Panc1 (cell line): ENCODE measurements at regions not wholly inside any gene's neighbourhood (a gene's known extent, or its start where the extent isn't known, plus 50 kb on each side); places are given as distances from the start of the nearest gene placed in this dataset.

ENCODE experiments used
- ATAC-seq: fragments of 200-7000 bp; cut with Tn5 transposase; 2 replicates; pipeline ENCODE4 v1.9.1; 2020; ENCODE audit warnings: mild to moderate bottlenecking, moderate library complexity
- BruUV-seq: library from RNA; stranded (reverse); fragments of 400-500 nt; replicated peaks from 2 replicates; lab custom pipeline; 2021; lab: Mats Ljungman, UMichigan
- CTCF ChIA-PET: fragments of 300-600 bp; sonication (Branson Sonifier 250); formaldehyde crosslinking; loops from one replicate; lab custom pipeline; 2022; ENCODE audit warnings: antibody characterized with exemption; lab: Charles Lee
- POLR2A ChIA-PET: fragments of 300-600 bp; sonication (Branson Sonifier 250); formaldehyde crosslinking; loops from one replicate; lab custom pipeline; 2022; ENCODE audit warnings: antibody characterized with exemption; lab: Charles Lee
- DNase-seq: peaks from one replicate; pipeline ENCODE4 v3.0.0-alpha.2; 2010; ENCODE audit warnings: low read depth, low spot score
- H3K27ac ChIP-seq: 2 replicates; pipeline ENCODE4 v1.5.1; 2011; ENCODE audit warnings: mild to moderate bottlenecking, low read length, inconsistent platforms
- H3K27me3 ChIP-seq: fragments of 200-500 bp; sonication (Bioruptor generic); 2 replicates; pipeline ENCODE4 v1.6.0; 2014; ENCODE audit warnings: low read length, inconsistent platforms; ENCODE audit not compliant: control insufficient read depth, insufficient read depth
- H3K36me3 ChIP-seq: fragments of 200-500 bp; sonication (Bioruptor generic); 2 replicates; pipeline ENCODE4 v1.5.1; 2014; ENCODE audit warnings: inconsistent platforms, mild to moderate bottlenecking, low read length, moderate library complexity; ENCODE audit not compliant: control insufficient read depth, insufficient read depth
- H3K4me1 ChIP-seq: 2 replicates; pipeline ENCODE4 v1.5.1; 2011; ENCODE audit warnings: inconsistent platforms, mild to moderate bottlenecking, low read length, moderate library complexity; ENCODE audit not compliant: control insufficient read depth, insufficient read depth
- H3K4me3 ChIP-seq, 2 experiments: 2 replicates each; pipeline ENCODE4 v1.5.1; 2011 to 2012; ENCODE audit warnings: low read depth in 2 of 2, low read length in 2 of 2, mild to moderate bottlenecking in 2 of 2, inconsistent platforms in 1 of 2, moderate library complexity in 1 of 2
- H3K9me3 ChIP-seq: fragments of 200-500 bp; sonication (Bioruptor generic); 2 replicates; pipeline ENCODE4 v1.5.1; 2014; ENCODE audit warnings: low read depth, mild to moderate bottlenecking, inconsistent platforms, low read length, moderate library complexity; ENCODE audit not compliant: control insufficient read depth, insufficient read depth
- CTCF ChIP-seq: fragments of 450-650 bp; IDR thresholded peaks from 2 replicates; pipeline ENCODE4 v1.5.1; 2017; ENCODE audit warnings: mild to moderate bottlenecking
- POLR2AphosphoS5 ChIP-seq: IDR thresholded peaks from 2 replicates; pipeline ENCODE4 v1.6.1; 2012; ENCODE audit warnings: mild to moderate bottlenecking, low read depth, low read length, moderate library complexity
- REST ChIP-seq, 2 experiments: IDR thresholded peaks; 2 replicates each; pipeline ENCODE4 v1.6.1; 2011 to 2012; ENCODE audit warnings: low read depth in 2 of 2, control low read depth in 1 of 2, low read length in 1 of 2, mild to moderate bottlenecking in 1 of 2, moderate library complexity in 1 of 2; ENCODE audit not compliant: insufficient read depth in 1 of 2
- SIN3A ChIP-seq: IDR thresholded peaks from 2 replicates; pipeline ENCODE4 v1.6.1; 2012; ENCODE audit warnings: low read depth, mild to moderate bottlenecking, low read length, moderate library complexity, borderline replicate concordance; ENCODE audit not compliant: insufficient read depth
- TCF7L2 ChIP-seq: IDR thresholded peaks from 2 replicates; pipeline ENCODE4 v1.6.1; 2011; ENCODE audit warnings: mild to moderate bottlenecking, low read depth, low read length, inconsistent platforms
- in situ Hi-C: cut with HindIII; loops from 2 replicates; pipeline ENCODE4 v1.10.0; 2016; ENCODE audit warnings: low sequenced_read_pairs, low pct_unique_long_range_greater_than_20kb
- intact Hi-C: fragments of 100-400 bp; cut with micrococcal nuclease; formaldehyde crosslinking; loops from one replicate; pipeline ENCODE4 v1.10.0; 2022; ENCODE audit not compliant: unreplicated experiment

- no peaks in the 10 kb centered on the region for H3K9me3 ChIP-seq
- CTCF ChIA-PET, result no interaction called here
- intact Hi-C loops, result no loop called here
- H3K36me3 ChIP-seq, result no peaks in the 10 kb centered on the region
- BruUV-seq, result no TSS peak
- no peaks in the 10 kb centered on the region for H3K4me1 ChIP-seq
- POLR2A ChIA-PET, result no interaction called here
- TF ChIP-seq CTCF (no peak), POLR2AphosphoS5 (no peak), TCF7L2 (no peak), REST (IDR thresholded peaks at IDR 0.05; ENCODE audit: insufficient read depth in 1 of 2, low read depth in 2 of 2, low read length in 1 of 2) (no peak), SIN3A (no peak)
- H3K4me3 ChIP-seq, result no peak overlapping the region
- in situ Hi-C loops, result no loop called here
- no peak overlapping the region for H3K27ac ChIP-seq
- DNase-seq, result no peak
- peaks cover 10% of the 10 kb centered on the region for H3K27me3 ChIP-seq
- no peak for ATAC-seq
Observed at GRCh38 chr11:119810478-119811232, 81.7 kb upstream of the NECTIN1 start.

- Histone ChIP-seq H3K36me3 (no peaks in the 10 kb centered on the region), H3K4me1 (no peaks in the 10 kb centered on the region), H3K4me3 (no peak overlapping the region), H3K27me3 (peaks cover 10% of the 10 kb centered on the region), H3K27ac (no peak overlapping the region), H3K9me3 (no peaks in the 10 kb centered on the region)
- no TSS peak for BruUV-seq
- ATAC-seq (no peak), DNase-seq (no peak)
- ChIA-PET POLR2A (interaction anchor here (0.7 kb wide), 1 partner anchor 17 kb away, joined by 3 read pairs; no protein-coding TSS in a partner anchor), CTCF (no interaction called here)
- intact Hi-C loops, result no loop called here
- in situ Hi-C loops, result no loop called here
- TF ChIP-seq REST (IDR thresholded peaks at IDR 0.05; ENCODE audit: insufficient read depth in 1 of 2, low read depth in 2 of 2, low read length in 1 of 2) (no peak), SIN3A (no peak), POLR2AphosphoS5 (no peak), CTCF (no peak), TCF7L2 (no peak)
Observed at GRCh38 chr11:119809346-119809745, 80.3 kb upstream of the NECTIN1 start.
